H9 (cell line): ENCODE measurements at regions not wholly inside any gene's neighbourhood (a gene's known extent, or its start where the extent isn't known, plus 50 kb on each side); places are given as distances from the start of the nearest gene placed in this dataset.

ENCODE experiments used
- DNase-seq: peaks from one replicate; pipeline ENCODE4 v3.0.0-alpha.2; 2017
- H2AFZ ChIP-seq: one replicate; pipeline ENCODE4 v1.6.1; 2013; ENCODE audit warnings: mild to moderate bottlenecking, low read length, control low read depth, moderate library complexity
- H2AK5ac ChIP-seq: 2 replicates; pipeline ENCODE4 v1.6.1; 2013; ENCODE audit warnings: low read length, control low read depth, mixed read lengths; ENCODE audit not compliant: insufficient read length
- H2BK120ac ChIP-seq: one replicate; pipeline ENCODE4 v1.6.1; 2013; ENCODE audit warnings: low read depth, mild to moderate bottlenecking, low read length, control low read depth, inconsistent platforms; ENCODE audit not compliant: poor library complexity, severe bottlenecking
- H2BK12ac ChIP-seq: 2 replicates; pipeline ENCODE4 v1.6.1; 2013; ENCODE audit warnings: low read length, control low read depth, mixed read lengths, low read depth; ENCODE audit not compliant: insufficient read length
- H2BK15ac ChIP-seq: 2 replicates; pipeline ENCODE4 v1.6.1; 2013; ENCODE audit warnings: low read depth, low read length, control low read depth
- H2BK20ac ChIP-seq: one replicate; pipeline ENCODE4 v1.6.1; 2013; ENCODE audit warnings: low read depth, mild to moderate bottlenecking, low read length, control low read depth, inconsistent platforms; ENCODE audit not compliant: poor library complexity, severe bottlenecking
- H2BK5ac ChIP-seq: 2 replicates; pipeline ENCODE4 v1.6.1; 2013; ENCODE audit warnings: low read length, control low read depth, mixed read lengths; ENCODE audit not compliant: insufficient read length
- H3K14ac ChIP-seq: 2 replicates; pipeline ENCODE4 v1.6.1; 2013; ENCODE audit warnings: low read length, control low read depth; ENCODE audit not compliant: insufficient read depth
- H3K18ac ChIP-seq: 2 replicates; pipeline ENCODE4 v1.6.1; 2013; ENCODE audit warnings: low read depth, mild to moderate bottlenecking, mixed read lengths, low read length, control low read depth; ENCODE audit not compliant: insufficient read length
- H3K23ac ChIP-seq: 2 replicates; pipeline ENCODE4 v1.6.1; 2013; ENCODE audit warnings: low read length, control low read depth, mixed read lengths, low read depth; ENCODE audit not compliant: insufficient read length
- H3K23me2 ChIP-seq: 2 replicates; pipeline ENCODE4 v1.6.1; 2013; ENCODE audit warnings: low read depth, mild to moderate bottlenecking, mixed read lengths, low read length, control low read depth; ENCODE audit not compliant: insufficient read length, poor library complexity, severe bottlenecking
- H3K27ac ChIP-seq: 2 replicates; pipeline ENCODE4 v1.5.1; 2013; ENCODE audit warnings: low read length, control low read depth, mixed read lengths, low read depth; ENCODE audit not compliant: insufficient read length
- H3K27me3 ChIP-seq: 2 replicates; pipeline ENCODE4 v1.6.1; 2013; ENCODE audit warnings: low read length, control low read depth, inconsistent platforms; ENCODE audit not compliant: insufficient read depth
- H3K4ac ChIP-seq: 2 replicates; pipeline ENCODE4 v1.6.1; 2013; ENCODE audit warnings: low read depth, mild to moderate bottlenecking, control low read depth, inconsistent platforms, low read length, moderate library complexity
- H3K4me1 ChIP-seq: 2 replicates; pipeline ENCODE4 v1.6.1; 2013; ENCODE audit warnings: low read length, control low read depth, inconsistent platforms; ENCODE audit not compliant: insufficient read depth
- H3K4me2 ChIP-seq: 2 replicates; pipeline ENCODE4 v1.6.1; 2013; ENCODE audit warnings: low read length, control low read depth, mixed read lengths; ENCODE audit not compliant: insufficient read length, insufficient read depth
- H3K56ac ChIP-seq: 2 replicates; pipeline ENCODE4 v1.6.1; 2013; ENCODE audit warnings: low read depth, mild to moderate bottlenecking, mixed read lengths, low read length, control low read depth; ENCODE audit not compliant: insufficient read length
- H3K79me1 ChIP-seq: 2 replicates; pipeline ENCODE4 v1.6.1; 2013; ENCODE audit warnings: low read depth, mild to moderate bottlenecking, moderate library complexity, low read length, control low read depth, inconsistent platforms; ENCODE audit not compliant: insufficient read depth, poor library complexity, severe bottlenecking
- H3K79me2 ChIP-seq: 2 replicates; pipeline ENCODE4 v1.6.1; 2013; ENCODE audit warnings: low read length, control low read depth, inconsistent platforms; ENCODE audit not compliant: insufficient read depth
- H3K9ac ChIP-seq: 2 replicates; pipeline ENCODE4 v1.6.1; 2013; ENCODE audit warnings: low read length, control low read depth, mixed read lengths; ENCODE audit not compliant: insufficient read length; ENCODE audit errors: extremely low read depth
- H3K9me3 ChIP-seq: one replicate; pipeline ENCODE4 v1.6.1; 2013; ENCODE audit warnings: low read depth, low read length, inconsistent platforms; ENCODE audit not compliant: control insufficient read depth
- H3T11ph ChIP-seq: one replicate; pipeline ENCODE4 v1.6.1; 2013; ENCODE audit warnings: mild to moderate bottlenecking, low read length, control low read depth, inconsistent platforms
- H4K20me1 ChIP-seq: one replicate; pipeline ENCODE4 v1.6.1; 2013; ENCODE audit not compliant: control insufficient read depth, insufficient read length, insufficient read depth
- H4K5ac ChIP-seq: 2 replicates; pipeline ENCODE4 v1.6.1; 2013; ENCODE audit warnings: low read depth, mild to moderate bottlenecking, mixed read lengths, low read length, control low read depth; ENCODE audit not compliant: insufficient read length
- H4K8ac ChIP-seq: replicated peaks from 2 replicates; pipeline ENCODE4 v1.6.1; 2013; ENCODE audit warnings: low read length, control low read depth, mixed read lengths, low read depth; ENCODE audit not compliant: insufficient read length
- H4K91ac ChIP-seq: 2 replicates; pipeline ENCODE4 v1.6.1; 2013; ENCODE audit warnings: low read depth, mild to moderate bottlenecking, moderate library complexity, mixed read lengths, low read length, control low read depth; ENCODE audit not compliant: insufficient read length
- H3K27ac Mint-ChIP-seq, 3 experiments: 2 replicates in 2 of 3; 3 replicates in 1 of 3; pipeline ENCODE4 v1.8.0; 2020 to 2021; ENCODE audit warnings: mixed read lengths in 3 of 3, mild to moderate bottlenecking in 1 of 3, moderate library complexity in 1 of 3
- H3K27me3 Mint-ChIP-seq: 2 replicates; pipeline ENCODE4 v1.8.0; 2021; ENCODE audit warnings: low read depth, mild to moderate bottlenecking, moderate library complexity, mixed read lengths
- H3K36me3 Mint-ChIP-seq, 3 experiments: 2 replicates in 2 of 3; 3 replicates in 1 of 3; pipeline ENCODE4 v1.8.0; 2020 to 2021; ENCODE audit warnings: low read depth in 3 of 3, mixed read lengths in 3 of 3; ENCODE audit not compliant: insufficient read depth in 1 of 3
- H3K4me1 Mint-ChIP-seq, 2 experiments: 2 replicates each; pipeline ENCODE4 v1.8.0; 2020; ENCODE audit warnings: mixed read lengths in 2 of 2
- H3K4me3 Mint-ChIP-seq, 2 experiments: 2 replicates in 1 of 2; 3 replicates in 1 of 2; pipeline ENCODE4 v1.8.0; 2020 to 2021; ENCODE audit warnings: mild to moderate bottlenecking in 2 of 2, mixed read lengths in 2 of 2, moderate library complexity in 1 of 2
- H3K9me3 Mint-ChIP-seq, 2 experiments: 2 replicates in 1 of 2; 3 replicates in 1 of 2; pipeline ENCODE4 v1.8.0; 2020; ENCODE audit warnings: mild to moderate bottlenecking in 2 of 2, mixed read lengths in 2 of 2, moderate library complexity in 1 of 2
- TF ChIP-seq, protein P1 (sequence below): fragments of 200-600 bp; sonication (generic); conservative IDR thresholded peaks from 3 replicates; pipeline ENCODE4 v1.8.0; 2021; ENCODE audit warnings: antibody characterized with exemption, mild to moderate bottlenecking

DNA sequence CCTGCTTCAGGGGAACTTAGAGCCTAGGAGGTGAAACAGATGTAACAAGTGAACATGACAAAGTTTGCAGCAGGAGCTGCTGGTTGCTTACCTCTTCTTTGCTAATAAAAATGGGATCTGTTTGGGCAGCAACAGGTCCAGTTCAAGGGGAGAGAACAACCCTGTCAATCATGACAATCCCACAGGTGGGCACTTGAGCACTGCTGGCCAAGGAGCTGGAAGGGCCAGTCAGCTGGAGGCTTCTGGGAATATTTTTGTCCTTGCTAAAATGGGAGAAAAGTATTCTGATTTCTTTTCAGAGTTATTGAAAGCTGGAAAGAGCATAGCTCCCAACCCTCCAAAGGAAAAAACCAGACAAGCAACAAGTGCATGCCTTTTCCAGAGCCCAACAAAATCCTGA, 477.7 kb upstream of the SULF2 start:
- H3K27ac Mint-ChIP-seq, result no peak overlapping the region; a peak in 1 of 7 replicates
- Histone ChIP-seq H3K27ac (no peak overlapping the region), H2AFZ (no peak overlapping the region), H3K23ac (no peak overlapping the region), H3T11ph (no peak overlapping the region), H3K9me3 (no peaks in the 10 kb centered on the region), H4K91ac (no peak overlapping the region), H4K5ac (no peak overlapping the region), H3K56ac (no peak overlapping the region), H2BK5ac (no peak overlapping the region), H3K27me3 (no peaks in the 10 kb centered on the region), H3K79me1 (no peaks in the 10 kb centered on the region), H2AK5ac (no peak overlapping the region), H4K8ac (no peak overlapping the region), H3K4me2 (no peak overlapping the region), H2BK20ac (no peak overlapping the region), H2BK15ac (no peak overlapping the region), H4K20me1 (no peaks in the 10 kb centered on the region), H3K14ac (no peak overlapping the region), H3K9ac (no peak overlapping the region), H3K18ac (no peak overlapping the region), H3K4me1 (no peaks in the 10 kb centered on the region; the same call in 1 of the 2 replicates), H2BK12ac (no peak overlapping the region), H3K4ac (no peak overlapping the region), H3K23me2 (no peaks in the 10 kb centered on the region), H3K79me2 (no peaks in the 10 kb centered on the region), H2BK120ac (no peak overlapping the region)
- no peak overlapping the region for H3K4me3 Mint-ChIP-seq
- H3K9me3 Mint-ChIP-seq, result 0 out of 5 replicates have a peak, but pooled peaks cover 0 to 2% of the 10 kb centered on the region in 2 experiments
- H3K4me1 Mint-ChIP-seq, result peaks cover 8 to 13% of the 10 kb centered on the region in 2 experiments
- H3K27me3 Mint-ChIP-seq, result peaks cover 1% of the 10 kb centered on the region
- no peak for DNase-seq
- H3K36me3 Mint-ChIP-seq, result no peaks in the 10 kb centered on the region; a peak in 1 of 7 replicates
- TF ChIP-seq, protein P1, sequence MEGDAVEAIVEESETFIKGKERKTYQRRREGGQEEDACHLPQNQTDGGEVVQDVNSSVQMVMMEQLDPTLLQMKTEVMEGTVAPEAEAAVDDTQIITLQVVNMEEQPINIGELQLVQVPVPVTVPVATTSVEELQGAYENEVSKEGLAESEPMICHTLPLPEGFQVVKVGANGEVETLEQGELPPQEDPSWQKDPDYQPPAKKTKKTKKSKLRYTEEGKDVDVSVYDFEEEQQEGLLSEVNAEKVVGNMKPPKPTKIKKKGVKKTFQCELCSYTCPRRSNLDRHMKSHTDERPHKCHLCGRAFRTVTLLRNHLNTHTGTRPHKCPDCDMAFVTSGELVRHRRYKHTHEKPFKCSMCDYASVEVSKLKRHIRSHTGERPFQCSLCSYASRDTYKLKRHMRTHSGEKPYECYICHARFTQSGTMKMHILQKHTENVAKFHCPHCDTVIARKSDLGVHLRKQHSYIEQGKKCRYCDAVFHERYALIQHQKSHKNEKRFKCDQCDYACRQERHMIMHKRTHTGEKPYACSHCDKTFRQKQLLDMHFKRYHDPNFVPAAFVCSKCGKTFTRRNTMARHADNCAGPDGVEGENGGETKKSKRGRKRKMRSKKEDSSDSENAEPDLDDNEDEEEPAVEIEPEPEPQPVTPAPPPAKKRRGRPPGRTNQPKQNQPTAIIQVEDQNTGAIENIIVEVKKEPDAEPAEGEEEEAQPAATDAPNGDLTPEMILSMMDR, result no peak
